OCI-LY3 (cell line): ENCODE measurements at regions not wholly inside any gene's neighbourhood (a gene's known extent, or its start where the extent isn't known, plus 50 kb on each side); places are given as distances from the start of the nearest gene placed in this dataset.

Experiments
- H2AFZ ChIP-seq: fragments of 200-600, 300-600 bp; shearing (Covaris generic); 2 replicates; pipeline ENCODE4 v1.6.0; 2014; ENCODE audit warnings: antibody characterized with exemption, low read depth, low read length
- H3K27ac ChIP-seq: fragments of 200-600, 300-600 bp; sonication (generic); 2 replicates; pipeline ENCODE4 v1.5.1; 2014; ENCODE audit warnings: mild to moderate bottlenecking, low read length, moderate library complexity, mixed read lengths
- H3K27me3 ChIP-seq: fragments of 200-600, 300-600 bp; sonication (generic); 2 replicates; pipeline ENCODE4 v1.6.1; 2014; ENCODE audit warnings: low read depth, low read length, mixed read lengths
- H3K36me3 ChIP-seq: fragments of 200-600, 300-600 bp; sonication (generic); replicated peaks from 2 replicates; pipeline ENCODE3; 2014; ENCODE audit warnings: low read depth, low read length, mixed read lengths
- H3K4me1 ChIP-seq: fragments of 300-600, 200-600 bp; sonication (generic); 2 replicates; pipeline ENCODE4 v1.6.1; 2014; ENCODE audit warnings: low read length, mixed read lengths
- H3K4me2 ChIP-seq: fragments of 200-600, 300-600 bp; sonication (generic); 2 replicates; pipeline ENCODE4 v1.6.1; 2014; ENCODE audit warnings: low read length, mixed read lengths
- H3K4me3 ChIP-seq: fragments of 300-600, 200-600 bp; sonication (generic); 2 replicates; pipeline ENCODE4 v1.5.1; 2014; ENCODE audit warnings: antibody characterized with exemption, mild to moderate bottlenecking, low read length, moderate library complexity
- H3K79me2 ChIP-seq: fragments of 300-600, 200-600 bp; shearing (Covaris generic); 2 replicates; pipeline ENCODE4 v1.6.1; 2014; ENCODE audit warnings: mild to moderate bottlenecking, low read length, mixed read lengths
- H3K9ac ChIP-seq: fragments of 300-600, 200-600 bp; shearing (Covaris generic); 2 replicates; pipeline ENCODE4 v1.6.0; 2014; ENCODE audit warnings: mild to moderate bottlenecking, low read length, moderate library complexity
- H3K9me3 ChIP-seq: fragments of 200-600, 300-600 bp; shearing (Covaris generic); 2 replicates; pipeline ENCODE4 v1.6.1; 2014; ENCODE audit warnings: low read length, mixed read lengths; ENCODE audit not compliant: insufficient read depth
- H4K20me1 ChIP-seq: fragments of 200-600, 300-600 bp; sonication (generic); 2 replicates; pipeline ENCODE4 v1.6.1; 2016; ENCODE audit warnings: low read length, mixed read lengths; ENCODE audit not compliant: insufficient read depth
- EZH2phosphoT487 ChIP-seq: fragments of 200-600 bp; shearing (Covaris generic); IDR thresholded peaks from 2 replicates; pipeline ENCODE4 v1.6.1; 2018; ENCODE audit warnings: antibody characterized with exemption, mixed run types, low read depth
- TF ChIP-seq, protein P1 (sequence below): fragments of 200-600, 300-600 bp; sonication (generic); IDR thresholded peaks from 2 replicates; pipeline ENCODE4 v1.5.1; 2014; ENCODE audit warnings: antibody characterized with exemption, low read length, low read depth

DNA sequence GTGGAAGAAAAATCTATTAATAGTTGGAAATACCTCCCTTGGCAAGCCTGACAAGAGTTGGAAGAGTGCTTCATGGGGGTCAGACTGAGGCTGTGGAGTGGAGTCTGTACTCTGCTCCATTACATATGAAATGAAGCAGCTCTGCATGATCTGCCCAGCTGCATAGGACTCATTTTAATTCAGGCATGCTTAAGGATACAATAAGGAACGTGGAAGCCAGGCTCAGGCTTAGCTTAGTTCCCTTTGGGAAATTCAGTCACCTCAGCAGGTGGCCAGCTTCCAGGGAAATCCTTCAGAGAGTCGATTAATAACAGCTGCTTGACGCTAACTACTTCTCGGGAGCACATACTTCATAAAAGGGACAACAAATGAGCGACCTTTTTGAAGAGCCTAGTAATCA is 1672.9 kb upstream of the WWC1 start:
- Histone ChIP-seq H3K4me3 (no peak overlapping the region), H2AFZ (no peak overlapping the region), H3K36me3 (no peaks in the 10 kb centered on the region), H3K27ac (no peak overlapping the region), H3K4me1 (no peaks in the 10 kb centered on the region), H3K4me2 (no peak overlapping the region), H4K20me1 (no peaks in the 10 kb centered on the region), H3K27me3 (no peaks in the 10 kb centered on the region), H3K9ac (no peak overlapping the region), H3K9me3 (no peaks in the 10 kb centered on the region), H3K79me2 (no peaks in the 10 kb centered on the region)
- no peak for TF ChIP-seq EZH2phosphoT487
- TF ChIP-seq, protein P1, sequence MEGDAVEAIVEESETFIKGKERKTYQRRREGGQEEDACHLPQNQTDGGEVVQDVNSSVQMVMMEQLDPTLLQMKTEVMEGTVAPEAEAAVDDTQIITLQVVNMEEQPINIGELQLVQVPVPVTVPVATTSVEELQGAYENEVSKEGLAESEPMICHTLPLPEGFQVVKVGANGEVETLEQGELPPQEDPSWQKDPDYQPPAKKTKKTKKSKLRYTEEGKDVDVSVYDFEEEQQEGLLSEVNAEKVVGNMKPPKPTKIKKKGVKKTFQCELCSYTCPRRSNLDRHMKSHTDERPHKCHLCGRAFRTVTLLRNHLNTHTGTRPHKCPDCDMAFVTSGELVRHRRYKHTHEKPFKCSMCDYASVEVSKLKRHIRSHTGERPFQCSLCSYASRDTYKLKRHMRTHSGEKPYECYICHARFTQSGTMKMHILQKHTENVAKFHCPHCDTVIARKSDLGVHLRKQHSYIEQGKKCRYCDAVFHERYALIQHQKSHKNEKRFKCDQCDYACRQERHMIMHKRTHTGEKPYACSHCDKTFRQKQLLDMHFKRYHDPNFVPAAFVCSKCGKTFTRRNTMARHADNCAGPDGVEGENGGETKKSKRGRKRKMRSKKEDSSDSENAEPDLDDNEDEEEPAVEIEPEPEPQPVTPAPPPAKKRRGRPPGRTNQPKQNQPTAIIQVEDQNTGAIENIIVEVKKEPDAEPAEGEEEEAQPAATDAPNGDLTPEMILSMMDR, result no peak

DNA sequence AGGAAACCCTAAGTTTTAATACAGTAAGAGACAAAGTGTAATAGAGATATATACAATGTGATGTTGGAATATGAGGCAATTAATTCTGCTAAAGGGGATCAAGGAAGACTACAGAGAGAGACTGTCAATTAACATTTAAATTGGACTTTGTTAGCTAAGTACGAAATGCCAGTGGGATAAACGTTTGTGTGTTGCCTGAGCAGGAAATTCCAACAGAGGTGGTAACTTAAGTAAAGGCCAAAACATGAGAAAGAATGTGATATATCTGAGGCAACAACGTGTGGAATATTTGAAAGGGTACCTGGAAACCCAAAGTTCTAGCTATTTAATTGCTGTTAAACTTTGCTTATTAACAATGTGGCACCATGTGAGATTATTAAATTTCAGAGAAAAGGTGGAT is 1666.9 kb upstream of the WWC1 start:
- no peaks in the 10 kb centered on the region for H3K9me3 ChIP-seq
- H3K27ac ChIP-seq, result no peak overlapping the region
- H3K36me3 ChIP-seq, result no peaks in the 10 kb centered on the region
- H3K4me1 ChIP-seq, result no peaks in the 10 kb centered on the region
- no peaks in the 10 kb centered on the region for H3K79me2 ChIP-seq
- H3K9ac ChIP-seq, result no peak overlapping the region
- H4K20me1 ChIP-seq, result no peaks in the 10 kb centered on the region
- H3K27me3 ChIP-seq, result no peaks in the 10 kb centered on the region
- no peak overlapping the region for H2AFZ ChIP-seq
- H3K4me3 ChIP-seq, result no peak overlapping the region
- no peak overlapping the region for H3K4me2 ChIP-seq
- TF ChIP-seq, protein P1, result no peak
- TF ChIP-seq EZH2phosphoT487, result no peak

DNA sequence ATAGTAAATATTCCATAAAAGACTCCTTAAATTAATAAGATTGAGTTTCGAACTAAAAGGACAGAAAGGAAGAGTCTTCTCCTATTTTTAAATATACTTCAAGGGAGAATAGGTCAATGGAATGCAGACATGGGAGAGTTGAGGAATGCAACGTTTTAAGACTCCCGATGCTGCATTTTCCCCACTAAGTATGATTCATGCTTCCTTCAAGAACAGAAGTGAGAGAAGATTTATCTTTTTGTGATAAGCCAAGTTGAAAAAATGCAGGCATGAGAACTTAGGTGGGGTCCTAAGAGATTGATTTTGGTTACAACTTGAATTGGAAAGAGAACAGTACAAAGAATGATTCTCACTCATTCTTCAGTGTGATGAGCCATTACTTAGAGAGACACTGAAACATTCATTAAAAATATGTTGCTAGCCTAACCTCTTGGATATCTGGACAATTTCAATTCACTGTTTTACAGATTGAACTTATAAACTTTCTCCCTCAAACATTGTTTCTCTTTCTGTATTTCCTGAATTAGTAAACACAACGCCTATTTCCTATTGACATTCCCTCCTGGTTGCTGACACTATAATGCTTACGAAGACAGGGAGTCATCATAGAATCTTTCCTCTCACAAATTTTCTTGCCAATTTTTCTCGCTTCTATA is 1666.1 kb upstream of the WWC1 start:
- Histone ChIP-seq H2AFZ (no peak overlapping the region), H3K36me3 (no peaks in the 10 kb centered on the region), H3K27me3 (no peaks in the 10 kb centered on the region), H3K27ac (no peak overlapping the region), H3K79me2 (no peaks in the 10 kb centered on the region), H3K4me3 (no peak overlapping the region), H3K9ac (no peak overlapping the region), H4K20me1 (no peaks in the 10 kb centered on the region), H3K9me3 (no peaks in the 10 kb centered on the region), H3K4me1 (no peaks in the 10 kb centered on the region), H3K4me2 (no peak overlapping the region)
- TF ChIP-seq EZH2phosphoT487, result no peak
- TF ChIP-seq, protein P1, result no peak

DNA sequence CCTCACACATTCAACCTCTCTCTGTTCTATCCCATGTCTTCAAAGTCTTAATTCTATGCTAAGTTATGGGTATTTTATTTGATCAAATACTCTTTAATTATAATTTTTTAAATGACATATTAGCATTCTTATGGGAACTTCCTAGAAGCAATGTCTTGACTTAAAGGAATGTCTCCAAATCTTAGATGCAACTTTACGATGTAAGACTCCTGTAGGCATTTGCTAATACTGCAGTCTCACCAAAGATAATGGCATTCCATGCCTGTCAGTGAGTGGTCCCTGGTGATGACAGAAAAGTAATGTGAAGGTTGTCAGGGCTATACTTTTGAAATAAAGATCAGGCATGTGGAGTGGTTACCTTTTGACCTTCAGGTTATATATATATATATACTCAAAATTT is 1654.2 kb upstream of the WWC1 start:
- no peak overlapping the region for H3K4me2 ChIP-seq
- no peaks in the 10 kb centered on the region for H3K36me3 ChIP-seq
- H3K27me3 ChIP-seq, result no peaks in the 10 kb centered on the region
- H3K79me2 ChIP-seq, result no peaks in the 10 kb centered on the region
- H3K27ac ChIP-seq, result no peak overlapping the region
- no peak overlapping the region for H3K4me3 ChIP-seq
- H4K20me1 ChIP-seq, result no peaks in the 10 kb centered on the region
- no peak overlapping the region for H2AFZ ChIP-seq
- TF ChIP-seq, protein P1, result no peak
- TF ChIP-seq EZH2phosphoT487, result no peak
- no peak overlapping the region for H3K9ac ChIP-seq
- no peaks in the 10 kb centered on the region for H3K9me3 ChIP-seq
- H3K4me1 ChIP-seq, result no peaks in the 10 kb centered on the region
